ENCODE measurements at regions not wholly inside any gene's neighbourhood (a gene's known extent, or its start where the extent isn't known, plus 50 kb on each side); places are given as distances from the start of the nearest gene placed in this dataset.

- no peaks in the 10 kb centered on the region for H3K27me3 Mint-ChIP-seq
- H3K27ac Mint-ChIP-seq = no peak overlapping the region
- no peak overlapping the region for H3K4me3 Mint-ChIP-seq
- TF ChIP-seq CTCF (IDR thresholded peaks at IDR 0.05) = no peak
- no peaks in the 10 kb centered on the region for H3K4me1 Mint-ChIP-seq
- H3K9me3 Mint-ChIP-seq = peaks cover 31% of the 10 kb centered on the region
- DNase-seq = no peak
- CTCF ChIA-PET = no interaction called here
- POLR2A ChIA-PET = no interaction called here
- ATAC-seq (ENCODE audit: low read depth) = no peak
- H3K36me3 Mint-ChIP-seq (ENCODE audit: low read depth) = no peaks in the 10 kb centered on the region
- intact Hi-C loops (cut with micrococcal nuclease) = no loop called here
Observed at GRCh38 chr6:168774381-168774780, 333.4 kb downstream of the SMOC2 start.

- POLR2A ChIA-PET = no interaction called here
- TF ChIP-seq CTCF (IDR thresholded peaks at IDR 0.05) = no peak
- H3K27me3 Mint-ChIP-seq = no peaks in the 10 kb centered on the region
- no peak for ATAC-seq (ENCODE audit: low read depth)
- H3K4me3 Mint-ChIP-seq = no peak overlapping the region
- H3K9me3 Mint-ChIP-seq = peaks cover 35% of the 10 kb centered on the region
- H3K36me3 Mint-ChIP-seq (ENCODE audit: low read depth) = no peaks in the 10 kb centered on the region
- H3K4me1 Mint-ChIP-seq = no peaks in the 10 kb centered on the region
- intact Hi-C loops (cut with micrococcal nuclease) = no loop called here
- H3K27ac Mint-ChIP-seq = no peak overlapping the region
- CTCF ChIA-PET = no interaction called here
- no peak for DNase-seq
Observed at GRCh38 chr6:168773788-168774187, 332.8 kb downstream of the SMOC2 start.

- intact Hi-C loops (cut with micrococcal nuclease) = no loop called here
- H3K4me1 Mint-ChIP-seq = no peaks in the 10 kb centered on the region
- H3K9me3 Mint-ChIP-seq = peaks cover 13% of the 10 kb centered on the region
- H3K36me3 Mint-ChIP-seq (ENCODE audit: low read depth) = no peaks in the 10 kb centered on the region
- no peak overlapping the region for H3K27ac Mint-ChIP-seq
- H3K4me3 Mint-ChIP-seq = no peak overlapping the region
- ATAC-seq (ENCODE audit: low read depth) (no peak), DNase-seq (no peak)
- no peak for TF ChIP-seq CTCF (IDR thresholded peaks at IDR 0.05)
- ChIA-PET POLR2A (no interaction called here), CTCF (no interaction called here)
- no peaks in the 10 kb centered on the region for H3K27me3 Mint-ChIP-seq
Observed at GRCh38 chr6:168765752-168766151, 324.8 kb downstream of the SMOC2 start.

GRCh38 chr6:168756009-168756634, 315.1 kb downstream of the SMOC2 start:
- no peak overlapping the region for H3K4me3 Mint-ChIP-seq
- ChIA-PET POLR2A (no interaction called here), CTCF (no interaction called here)
- H3K27me3 Mint-ChIP-seq = no peaks in the 10 kb centered on the region
- H3K4me1 Mint-ChIP-seq = no peaks in the 10 kb centered on the region
- ATAC-seq (ENCODE audit: low read depth) = no peak
- no peak for TF ChIP-seq CTCF (IDR thresholded peaks at IDR 0.05)
- intact Hi-C loops (cut with micrococcal nuclease) = no loop called here
- H3K9me3 Mint-ChIP-seq = no peaks in the 10 kb centered on the region
- no peak overlapping the region for H3K27ac Mint-ChIP-seq
- H3K36me3 Mint-ChIP-seq (ENCODE audit: low read depth) = no peaks in the 10 kb centered on the region
- no peak for DNase-seq

GRCh38 chr6:168746643-168747042, 305.7 kb downstream of the SMOC2 start:
- no peaks in the 10 kb centered on the region for H3K36me3 Mint-ChIP-seq (ENCODE audit: low read depth)
- DNase-seq (no peak), ATAC-seq (ENCODE audit: low read depth) (no peak)
- no peak for TF ChIP-seq CTCF (IDR thresholded peaks at IDR 0.05)
- no peaks in the 10 kb centered on the region for H3K27me3 Mint-ChIP-seq
- H3K4me1 Mint-ChIP-seq = no peaks in the 10 kb centered on the region
- H3K4me3 Mint-ChIP-seq = no peak overlapping the region
- ChIA-PET CTCF (no interaction called here), POLR2A (no interaction called here)
- no peak overlapping the region for H3K27ac Mint-ChIP-seq
- intact Hi-C loops (cut with micrococcal nuclease) = no loop called here
- H3K9me3 Mint-ChIP-seq = peaks cover 5% of the 10 kb centered on the region
